Ishikawa (cell line): ENCODE measurements at regions not wholly inside any gene's neighbourhood (a gene's known extent, or its start where the extent isn't known, plus 50 kb on each side); places are given as distances from the start of the nearest gene placed in this dataset.

ENCODE experiments used
- CEBPB ChIP-seq: IDR thresholded peaks from 2 replicates; pipeline ENCODE4 v1.6.1; 2012
- CREB1 ChIP-seq: IDR thresholded peaks from 2 replicates; pipeline ENCODE4 v1.6.1; 2012; ENCODE audit warnings: low read depth
- EGR1 ChIP-seq: IDR thresholded peaks from 2 replicates; pipeline ENCODE4 v1.6.1; 2012
- EP300 ChIP-seq: IDR thresholded peaks from 2 replicates; pipeline ENCODE4 v1.6.1; 2012; ENCODE audit warnings: borderline replicate concordance
- FOXM1 ChIP-seq: IDR thresholded peaks from 2 replicates; pipeline ENCODE4 v1.6.1; 2012; ENCODE audit warnings: low read depth, borderline replicate concordance
- MAX ChIP-seq: IDR thresholded peaks from 2 replicates; pipeline ENCODE4 v1.6.1; 2012
- NFIC ChIP-seq: IDR thresholded peaks from 2 replicates; pipeline ENCODE4 v1.6.1; 2012
- RAD21 ChIP-seq: IDR thresholded peaks from 2 replicates; pipeline ENCODE4 v1.6.1; 2012; ENCODE audit warnings: low read depth
- REST ChIP-seq: IDR thresholded peaks from 2 replicates; pipeline ENCODE4 v1.6.1; 2012; ENCODE audit warnings: low read depth, mild to moderate bottlenecking
- TAF1 ChIP-seq: IDR thresholded peaks from 2 replicates; pipeline ENCODE4 v1.6.1; 2012; ENCODE audit warnings: low read depth, mild to moderate bottlenecking
- TCF12 ChIP-seq: IDR thresholded peaks from 2 replicates; pipeline ENCODE4 v1.6.1; 2012; ENCODE audit warnings: low read depth
- TEAD4 ChIP-seq: IDR thresholded peaks from 2 replicates; pipeline ENCODE4 v1.6.1; 2012
- USF1 ChIP-seq: IDR thresholded peaks from 2 replicates; pipeline ENCODE4 v1.6.1; 2012
- YY1 ChIP-seq: IDR thresholded peaks from 2 replicates; pipeline ENCODE4 v1.6.1; 2012; ENCODE audit warnings: low read depth
- ZBTB7A ChIP-seq: IDR thresholded peaks from 2 replicates; pipeline ENCODE4 v1.6.1; 2012; ENCODE audit warnings: low read depth

- no peak for TF ChIP-seq RAD21
- no peak for TF ChIP-seq NFIC
- no peak for TF ChIP-seq YY1
Measured at GRCh38 chr6:113458368-113459010, 398.7 kb upstream of the MARCKS start.

GRCh38 chr6:113461153-113461932, 395.8 kb upstream of the MARCKS start:
- no peak for TF ChIP-seq MAX

GRCh38 chr6:113464536-113464935, 392.6 kb upstream of the MARCKS start:
- no peak for TF ChIP-seq RAD21
- TF ChIP-seq TAF1: no peak
- no peak for TF ChIP-seq YY1
- no peak for TF ChIP-seq CREB1
- TF ChIP-seq EGR1: no peak
- TF ChIP-seq ZBTB7A: no peak
- no peak for TF ChIP-seq MAX
- TF ChIP-seq TCF12: no peak
- no peak for TF ChIP-seq NFIC
- TF ChIP-seq USF1: no peak

- no peak for TF ChIP-seq FOXM1
- no peak for TF ChIP-seq TCF12
- TF ChIP-seq USF1: no peak
- TF ChIP-seq YY1: no peak
- no peak for TF ChIP-seq CREB1
- no peak for TF ChIP-seq ZBTB7A
- TF ChIP-seq RAD21: no peak
- TF ChIP-seq CEBPB: no peak
- TF ChIP-seq TAF1: no peak
- TF ChIP-seq EP300: no peak
- TF ChIP-seq MAX: no peak
- TF ChIP-seq EGR1: no peak
- no peak for TF ChIP-seq NFIC
Measured at GRCh38 chr6:113464960-113465359, 392.2 kb upstream of the MARCKS start.

GRCh38 chr6:113466526-113466925, 390.6 kb upstream of the MARCKS start:
- TF ChIP-seq REST (no peak), MAX (no peak), CREB1 (no peak), EP300 (no peak), EGR1 (no peak), YY1 (no peak), TAF1 (no peak), TCF12 (no peak), USF1 (no peak), RAD21 (no peak), NFIC (no peak), TEAD4 (no peak), FOXM1 (no peak), ZBTB7A (no peak), CEBPB (no peak)

- TF ChIP-seq MAX (no peak), NFIC (no peak), CEBPB (no peak), TEAD4 (no peak), FOXM1 (no peak), REST (no peak), TCF12 (no peak), YY1 (no peak), RAD21 (no peak), EGR1 (no peak)
Measured at GRCh38 chr6:113475392-113475791, 381.8 kb upstream of the MARCKS start.
